Upper lobe of right lung (tissue), 1 donor: ENCODE measurements at regions not wholly inside any gene's neighbourhood (a gene's known extent, or its start where the extent isn't known, plus 50 kb on each side); places are given as distances from the start of the nearest gene placed in this dataset.

Experiments
- ATAC-seq: fragments of 200-7000 bp; cut with Tn5 transposase; one replicate; pipeline ENCODE4 v1.9.1; 2020; ENCODE audit warnings: mild to moderate bottlenecking, moderate library complexity
- DNase-seq: peaks from one replicate; pipeline ENCODE4 v3.0.0-alpha.2; 2020
- H3K27ac ChIP-seq: fragments of 200-600 bp; one replicate; pipeline ENCODE4 v1.8.0; 2022
- H3K27me3 ChIP-seq: fragments of 200-600 bp; one replicate; pipeline ENCODE4 v1.8.0; 2022; ENCODE audit warnings: mild to moderate bottlenecking
- H3K36me3 ChIP-seq: fragments of 200-600 bp; one replicate; pipeline ENCODE4 v1.8.0; 2022
- H3K4me1 ChIP-seq: fragments of 200-600 bp; one replicate; pipeline ENCODE4 v1.8.0; 2022
- H3K4me3 ChIP-seq: fragments of 200-600 bp; one replicate; pipeline ENCODE4 v1.8.0; 2022; ENCODE audit warnings: mild to moderate bottlenecking
- H3K9me3 ChIP-seq: fragments of 200-600 bp; one replicate; pipeline ENCODE4 v1.8.0; 2022
- intact Hi-C: fragments of 100-400 bp; cut with DNase I; formaldehyde crosslinking; loops from one replicate; pipeline ENCODE4 v1.11.0; 2022
- TF ChIP-seq, protein P1 (sequence below): fragments of 200-600 bp; IDR thresholded peaks from one replicate; pipeline ENCODE4 v1.8.0; 2022; ENCODE audit warnings: antibody characterized with exemption
- donor health status: DM: no; HTN: yes; CAD: no; lungs with severe emphysema.

DNA sequence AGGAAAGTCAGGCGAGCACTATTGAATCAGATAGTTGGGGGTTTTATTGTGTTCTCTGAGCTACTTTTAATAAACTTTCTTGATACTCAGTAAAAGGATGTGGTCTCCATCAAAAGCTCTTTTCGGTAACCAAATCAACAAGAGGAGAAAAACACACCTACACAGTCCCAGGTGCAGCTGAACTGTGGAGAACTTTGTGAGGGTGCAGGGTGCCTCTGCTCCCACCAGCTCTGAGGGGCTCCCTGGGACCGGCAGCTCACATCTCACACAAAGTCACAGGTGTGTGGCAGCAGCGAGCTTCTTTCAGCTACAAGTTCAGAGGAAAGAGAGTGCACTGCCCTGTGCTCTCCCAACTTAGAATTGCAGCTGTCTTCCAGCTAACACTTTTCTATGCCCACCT lies 650.4 kb downstream of the RNF144A start:
- intact Hi-C loops: no loop called here
- Histone ChIP-seq H3K36me3 (no peaks in the 10 kb centered on the region), H3K4me3 (no peak overlapping the region), H3K27ac (no peak overlapping the region), H3K4me1 (no peaks in the 10 kb centered on the region), H3K9me3 (no peaks in the 10 kb centered on the region), H3K27me3 (no peaks in the 10 kb centered on the region)
- TF ChIP-seq, protein P1, sequence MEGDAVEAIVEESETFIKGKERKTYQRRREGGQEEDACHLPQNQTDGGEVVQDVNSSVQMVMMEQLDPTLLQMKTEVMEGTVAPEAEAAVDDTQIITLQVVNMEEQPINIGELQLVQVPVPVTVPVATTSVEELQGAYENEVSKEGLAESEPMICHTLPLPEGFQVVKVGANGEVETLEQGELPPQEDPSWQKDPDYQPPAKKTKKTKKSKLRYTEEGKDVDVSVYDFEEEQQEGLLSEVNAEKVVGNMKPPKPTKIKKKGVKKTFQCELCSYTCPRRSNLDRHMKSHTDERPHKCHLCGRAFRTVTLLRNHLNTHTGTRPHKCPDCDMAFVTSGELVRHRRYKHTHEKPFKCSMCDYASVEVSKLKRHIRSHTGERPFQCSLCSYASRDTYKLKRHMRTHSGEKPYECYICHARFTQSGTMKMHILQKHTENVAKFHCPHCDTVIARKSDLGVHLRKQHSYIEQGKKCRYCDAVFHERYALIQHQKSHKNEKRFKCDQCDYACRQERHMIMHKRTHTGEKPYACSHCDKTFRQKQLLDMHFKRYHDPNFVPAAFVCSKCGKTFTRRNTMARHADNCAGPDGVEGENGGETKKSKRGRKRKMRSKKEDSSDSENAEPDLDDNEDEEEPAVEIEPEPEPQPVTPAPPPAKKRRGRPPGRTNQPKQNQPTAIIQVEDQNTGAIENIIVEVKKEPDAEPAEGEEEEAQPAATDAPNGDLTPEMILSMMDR: no peak
- DNase-seq: no peak
- ATAC-seq: no peak

DNA sequence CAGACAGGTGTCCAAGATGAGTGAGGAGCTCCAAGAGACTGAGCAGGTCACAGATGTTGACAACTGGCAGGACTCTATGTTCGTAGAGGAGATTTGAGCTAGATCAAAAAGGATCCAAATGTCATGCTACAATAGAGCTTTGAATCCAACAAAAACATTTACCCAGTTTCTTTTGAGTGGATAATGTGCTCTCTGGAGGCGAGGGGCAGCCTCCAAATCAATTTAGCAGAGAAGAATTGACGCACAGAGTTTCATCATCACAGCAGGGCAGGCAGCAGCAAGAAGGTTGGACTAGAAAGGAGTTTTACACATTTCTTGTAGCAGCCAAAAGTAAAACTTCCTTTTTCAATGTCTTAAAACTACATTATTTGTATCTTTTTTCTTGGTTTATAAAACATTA lies 653.0 kb downstream of the RNF144A start:
- no peak for DNase-seq
- TF ChIP-seq, protein P1: no peak
- H3K4me3 ChIP-seq: no peak overlapping the region
- intact Hi-C loops: no loop called here
- H3K27me3 ChIP-seq: no peaks in the 10 kb centered on the region
- H3K4me1 ChIP-seq: no peaks in the 10 kb centered on the region
- no peak for ATAC-seq
- H3K36me3 ChIP-seq: no peaks in the 10 kb centered on the region
- no peak overlapping the region for H3K27ac ChIP-seq
- no peaks in the 10 kb centered on the region for H3K9me3 ChIP-seq

DNA sequence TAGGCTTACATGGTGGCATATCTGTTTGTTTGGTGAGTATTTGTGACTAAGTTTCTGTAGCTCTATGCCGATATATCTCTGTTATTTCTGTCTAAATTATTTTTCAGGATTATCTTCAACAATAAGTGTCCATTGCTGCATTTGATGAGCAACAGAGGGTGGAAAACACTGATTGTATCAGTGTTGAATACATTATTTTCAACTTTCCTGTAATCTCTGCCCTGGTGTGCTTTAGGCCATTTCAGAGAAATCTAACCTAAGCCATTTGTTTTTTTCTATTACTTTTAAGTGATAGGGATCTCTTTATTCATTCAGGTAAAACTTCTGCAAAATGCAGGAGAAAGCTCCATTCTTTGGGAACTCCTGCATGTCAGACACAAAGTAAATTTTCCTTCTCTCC lies 654.5 kb downstream of the RNF144A start:
- H3K9me3 ChIP-seq: no peaks in the 10 kb centered on the region
- H3K4me3 ChIP-seq: no peak overlapping the region
- no peaks in the 10 kb centered on the region for H3K36me3 ChIP-seq
- intact Hi-C loops: no loop called here
- TF ChIP-seq, protein P1: no peak
- no peaks in the 10 kb centered on the region for H3K27me3 ChIP-seq
- no peak overlapping the region for H3K27ac ChIP-seq
- no peaks in the 10 kb centered on the region for H3K4me1 ChIP-seq
- DNase-seq (no peak), ATAC-seq (no peak)

DNA sequence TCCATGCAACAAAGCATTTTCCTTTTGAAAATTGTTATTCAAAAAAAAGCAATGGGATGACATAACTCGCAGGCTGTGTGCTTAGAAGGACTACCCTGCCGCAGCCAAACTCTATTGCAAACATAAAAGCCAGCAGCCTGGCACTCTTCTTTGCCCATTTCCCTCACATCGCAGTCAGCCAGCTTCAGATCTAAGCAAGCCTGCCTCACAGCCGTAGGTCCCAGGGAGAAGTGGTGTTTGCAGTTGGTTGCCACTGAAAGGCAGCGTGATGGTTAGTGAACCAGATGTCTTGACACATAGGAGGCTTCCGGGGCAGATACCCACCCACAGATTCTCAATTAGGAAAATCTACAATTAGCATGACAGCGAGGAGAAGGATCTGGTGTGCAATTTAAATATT lies 655.2 kb downstream of the RNF144A start:
- H3K4me1 ChIP-seq: no peaks in the 10 kb centered on the region
- ATAC-seq: no peak
- H3K9me3 ChIP-seq: no peaks in the 10 kb centered on the region
- no peak overlapping the region for H3K4me3 ChIP-seq
- H3K27ac ChIP-seq: no peak overlapping the region
- no peaks in the 10 kb centered on the region for H3K36me3 ChIP-seq
- no peak for DNase-seq
- TF ChIP-seq, protein P1: no peak
- no peaks in the 10 kb centered on the region for H3K27me3 ChIP-seq
- intact Hi-C loops: no loop called here

DNA sequence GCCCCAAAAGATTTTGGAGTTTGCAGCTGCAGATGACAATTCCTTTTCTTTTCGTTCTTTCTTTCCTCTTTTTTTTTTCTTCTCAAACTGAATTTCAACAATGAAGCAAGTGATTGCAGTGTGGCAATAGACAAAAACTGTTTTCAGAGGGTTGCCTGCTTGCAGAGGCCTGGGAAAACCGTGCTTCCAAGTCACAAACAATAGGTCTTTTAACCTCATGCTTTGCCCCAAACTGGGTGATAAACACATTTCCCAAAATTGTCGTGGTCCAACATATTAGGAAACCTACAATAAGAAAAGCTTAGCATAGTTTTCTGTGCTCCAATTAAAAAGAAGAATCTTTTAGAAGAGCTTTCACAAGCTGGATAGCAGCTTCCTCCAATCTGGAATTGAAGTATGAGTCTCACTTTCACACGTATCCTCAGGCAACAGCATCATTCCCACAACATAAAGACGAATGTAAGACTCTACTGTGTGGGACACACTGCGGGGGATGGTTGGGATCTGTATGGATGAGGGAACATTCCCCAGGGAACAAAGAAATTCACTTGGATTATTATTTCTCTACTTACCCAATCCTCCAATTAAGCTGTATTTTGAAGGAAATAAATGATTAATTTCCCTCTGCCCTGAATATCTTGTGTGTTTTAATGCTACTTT lies 656.1 kb downstream of the RNF144A start:
- no peaks in the 10 kb centered on the region for H3K36me3 ChIP-seq
- DNase-seq (no peak), ATAC-seq (no peak)
- intact Hi-C loops: no loop called here
- no peak overlapping the region for H3K4me3 ChIP-seq
- H3K9me3 ChIP-seq: no peaks in the 10 kb centered on the region
- H3K27ac ChIP-seq: no peak overlapping the region
- TF ChIP-seq, protein P1: no peak
- no peaks in the 10 kb centered on the region for H3K27me3 ChIP-seq
- H3K4me1 ChIP-seq: no peaks in the 10 kb centered on the region

DNA sequence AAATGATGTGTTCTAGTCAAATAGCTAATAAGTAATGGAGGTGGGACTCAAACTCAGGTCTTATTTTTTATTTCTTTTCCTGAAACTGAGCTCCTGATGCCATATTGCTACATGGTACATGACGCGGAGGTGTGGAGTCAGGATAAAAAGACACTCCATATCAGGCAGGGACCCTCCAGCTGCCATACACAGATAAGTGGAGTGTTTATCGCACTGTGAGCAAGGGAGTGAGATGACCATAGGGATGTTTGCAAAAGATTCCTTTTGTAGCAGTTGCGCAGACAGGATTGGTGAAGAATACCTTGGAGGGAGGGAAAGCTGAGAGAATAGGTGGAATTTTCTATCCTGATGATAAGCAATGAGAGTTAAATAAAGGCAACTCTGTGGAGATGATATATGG lies 657.2 kb downstream of the RNF144A start:
- Histone ChIP-seq H3K4me3 (no peak overlapping the region), H3K27ac (no peak overlapping the region), H3K9me3 (no peaks in the 10 kb centered on the region), H3K27me3 (no peaks in the 10 kb centered on the region), H3K4me1 (no peaks in the 10 kb centered on the region), H3K36me3 (no peaks in the 10 kb centered on the region)
- DNase-seq: no peak
- intact Hi-C loops: no loop called here
- TF ChIP-seq, protein P1: no peak
- no peak for ATAC-seq
